Hematopoietic multipotent progenitor cell treated with erythropoietin and hydrocortisone succinate and interleukin-3 and kit ligand, for 17 days (in vitro differentiated cells): ENCODE measurements at regions not wholly inside any gene's neighbourhood (a gene's known extent, or its start where the extent isn't known, plus 50 kb on each side); places are given as distances from the start of the nearest gene placed in this dataset.
"Not testable (repeated sequence)": the region's sequence is repeated elsewhere in the genome, so short reads cannot be mapped to it uniquely, and the experiment has no call there.

Experiments used
- DNase-seq: peaks from one replicate; pipeline ENCODE4 v3.0.0-alpha.2; 2015; ENCODE audit warnings: low spot score

DNA sequence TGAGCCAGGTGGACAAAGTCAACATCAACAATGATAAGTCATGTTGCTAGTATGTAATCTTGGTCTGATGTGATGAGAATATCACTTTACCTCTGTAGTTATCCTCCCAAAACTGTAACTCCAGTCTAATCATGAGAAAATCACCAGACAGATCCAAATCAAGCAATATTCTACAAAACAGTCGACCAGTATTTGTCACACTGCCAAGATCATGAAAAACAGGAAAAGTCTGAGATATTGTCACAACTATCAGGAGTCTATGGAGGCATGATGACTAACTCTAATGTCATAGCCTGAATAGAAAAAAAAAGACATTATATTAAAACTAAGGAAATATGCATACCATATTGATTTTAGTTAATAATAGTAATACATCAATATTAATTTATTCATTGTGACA, 1883.3 kb upstream of the CELF4 start:
- DNase-seq: no peak

DNA sequence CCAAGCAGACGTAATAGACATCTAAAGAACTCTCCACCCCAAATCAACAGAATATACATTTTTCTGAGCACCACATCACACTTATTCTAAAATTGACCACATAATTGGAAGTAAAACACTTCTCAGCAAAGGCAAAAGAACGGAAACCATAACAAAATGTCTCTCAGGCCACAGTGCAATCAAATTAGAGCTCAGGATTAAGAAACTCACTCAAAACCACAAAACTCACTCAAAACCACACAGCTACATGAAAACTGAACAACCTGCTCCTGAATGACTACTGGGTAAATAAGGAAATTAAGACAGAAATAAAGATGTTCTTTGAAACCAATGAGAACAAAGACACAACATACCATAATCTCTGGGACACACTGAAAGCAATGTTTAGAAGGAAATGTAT, 1879.4 kb upstream of the CELF4 start:
- DNase-seq: not testable (repeated sequence)

DNA sequence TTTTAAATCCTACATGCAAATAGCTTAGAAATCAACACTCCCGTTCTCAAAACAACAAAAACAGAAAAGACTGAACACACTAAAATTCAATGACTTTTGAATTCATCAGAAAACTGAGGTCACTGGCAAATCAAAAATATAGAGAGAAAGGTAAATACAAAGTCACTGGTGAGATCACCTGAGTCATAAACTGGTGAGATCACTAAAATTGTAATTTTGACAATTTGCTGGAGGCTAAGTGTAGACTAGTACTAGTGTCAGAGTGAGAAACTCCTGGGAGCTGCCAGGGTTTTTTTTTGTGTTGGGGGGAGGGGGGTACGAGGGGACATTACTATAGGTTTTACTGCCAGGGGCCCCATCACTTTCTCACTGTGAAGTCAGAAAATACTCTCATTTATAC, 1876.0 kb upstream of the CELF4 start:
- DNase-seq: no peak

GRCh38 chr18:39435996-39436395, 1870.4 kb upstream of the CELF4 start:
- DNase-seq: no peak

GRCh38 chr18:39435209-39435608, 1869.6 kb upstream of the CELF4 start:
- no peak for DNase-seq

GRCh38 chr18:39434223-39434920, 1868.8 kb upstream of the CELF4 start:
- DNase-seq: no peak

DNA sequence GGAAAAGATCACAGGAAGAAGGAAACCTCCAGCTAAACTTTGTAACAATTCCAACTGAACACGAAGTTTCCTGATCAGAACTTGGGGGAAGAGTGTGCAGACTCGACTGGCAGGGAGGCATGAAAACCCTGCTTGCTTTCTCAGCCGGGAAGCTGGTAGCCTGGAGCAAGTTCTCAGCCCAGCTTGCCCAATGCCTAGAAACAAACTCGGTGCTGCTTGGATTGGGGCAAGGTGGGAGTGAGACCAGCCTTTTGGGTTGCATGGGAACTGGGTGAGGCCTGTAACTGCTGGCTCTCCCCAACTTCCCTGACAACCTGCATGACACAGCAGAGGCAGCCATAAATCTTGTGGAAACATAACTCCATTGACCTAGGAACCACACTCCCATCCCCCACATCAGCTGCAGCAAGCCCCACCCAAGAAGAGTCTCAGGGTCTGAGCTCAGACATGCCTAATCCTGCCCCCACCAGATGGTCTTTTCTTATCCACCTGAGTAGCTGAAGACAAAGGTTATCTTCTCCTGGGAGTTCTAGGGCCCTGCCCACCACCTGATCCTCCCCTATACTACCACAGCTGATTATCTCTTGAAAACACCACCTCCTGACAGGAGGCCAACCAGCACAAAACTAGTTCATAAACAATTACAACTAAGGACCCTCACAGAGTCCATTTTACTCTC, 1859.7 kb upstream of the CELF4 start:
- DNase-seq: no peak

GRCh38 chr18:39424261-39424660, 1858.7 kb upstream of the CELF4 start:
- DNase-seq: no peak

GRCh38 chr18:39421276-39421675, 1855.7 kb upstream of the CELF4 start:
- DNase-seq: no peak

DNA sequence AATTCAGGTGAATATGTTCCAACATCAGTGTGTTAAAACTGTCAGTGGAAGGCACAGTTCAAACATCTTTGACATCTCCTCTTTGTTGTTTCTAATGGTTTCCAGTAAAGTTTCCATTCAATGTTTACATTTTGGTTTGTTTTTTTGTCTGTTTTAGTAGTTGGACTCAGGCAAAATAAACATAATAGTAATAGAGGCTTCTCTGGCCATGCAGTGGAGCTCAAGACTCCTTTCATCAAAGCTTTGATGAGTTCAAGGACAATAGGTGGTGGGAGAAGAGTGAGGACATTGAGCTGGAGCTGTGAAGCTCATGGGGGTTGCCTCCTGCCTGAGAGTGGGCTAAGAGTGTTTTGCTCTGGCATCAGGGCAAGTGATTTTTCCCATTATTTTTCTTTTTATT, 1853.7 kb upstream of the CELF4 start:
- DNase-seq: no peak

DNA sequence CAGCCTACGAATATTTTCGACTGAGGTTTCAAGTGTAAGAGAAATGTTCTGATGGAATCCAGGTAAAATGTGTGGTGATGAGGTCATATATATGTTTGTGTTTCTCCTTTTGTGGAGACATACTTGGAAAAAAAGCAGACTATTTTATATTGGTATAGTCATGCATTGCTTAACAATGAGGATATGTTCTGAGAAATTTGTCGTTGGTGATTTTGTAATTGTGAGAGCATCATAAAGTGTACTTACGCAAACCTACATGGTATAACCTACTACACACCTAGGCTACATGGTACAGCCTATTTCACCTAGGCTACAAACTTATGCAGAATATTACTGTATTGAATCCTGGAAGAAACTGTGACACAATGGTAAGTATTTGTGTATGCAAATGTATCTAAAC, 1849.9 kb upstream of the CELF4 start:
- no peak for DNase-seq

GRCh38 chr18:39414009-39414700, 1848.6 kb upstream of the CELF4 start:
- DNase-seq: no peak

DNA sequence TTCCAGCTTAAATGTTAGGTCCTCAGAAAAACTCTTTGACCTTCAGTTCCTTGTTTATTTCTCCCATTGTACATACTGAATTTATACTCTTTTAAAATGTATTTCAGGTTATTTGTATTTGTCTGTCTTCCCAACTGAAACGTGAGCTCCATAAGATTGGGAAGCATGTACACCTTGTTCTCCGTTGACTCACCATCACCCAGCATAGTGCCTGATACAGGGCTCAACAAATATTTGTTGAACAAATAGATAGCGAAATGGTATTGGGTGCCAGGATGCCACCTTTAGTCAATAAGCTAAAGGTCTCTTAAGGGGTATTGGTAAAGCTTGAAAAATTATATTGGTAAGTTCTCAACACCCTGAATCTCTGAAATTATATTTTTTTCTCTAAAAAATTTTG, 1841.3 kb upstream of the CELF4 start:
- DNase-seq: no peak

DNA sequence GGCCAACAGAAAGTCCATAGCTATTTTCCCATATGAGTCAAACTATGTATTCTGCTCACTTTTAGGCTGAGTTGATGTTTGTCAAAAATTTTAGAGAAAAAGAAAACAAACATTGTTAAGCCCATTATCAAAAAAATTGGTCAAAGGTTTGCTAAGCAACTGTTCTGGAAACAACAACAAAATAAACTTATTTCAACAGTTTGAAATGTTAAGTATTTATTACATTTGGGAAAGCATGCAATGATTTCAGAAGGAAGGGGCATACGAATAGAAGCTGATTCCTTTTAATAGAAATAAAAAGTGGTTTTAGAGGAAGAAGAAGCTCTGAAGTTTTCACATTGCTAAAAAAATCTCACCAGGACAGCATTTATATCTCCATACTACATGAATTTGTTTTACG, 1837.5 kb upstream of the CELF4 start:
- DNase-seq: no peak

DNA sequence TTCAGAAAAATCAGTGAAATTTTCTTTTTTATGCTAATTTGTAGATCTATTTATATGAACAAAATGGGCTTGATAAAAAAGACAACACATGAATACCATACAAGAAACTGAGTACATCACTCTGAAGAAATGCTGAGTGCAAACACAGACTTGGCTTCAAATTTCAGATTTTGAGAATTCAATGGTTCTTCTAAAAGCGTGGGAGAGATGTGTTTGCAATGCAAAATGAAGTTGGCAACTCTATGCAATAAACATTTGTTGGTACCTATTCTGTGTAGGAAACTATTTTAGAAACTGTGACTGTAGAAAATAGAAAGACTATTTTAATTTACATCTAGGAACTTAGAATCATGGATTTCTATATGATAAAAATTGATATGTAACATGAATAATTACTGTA, 1834.1 kb upstream of the CELF4 start:
- no peak for DNase-seq

DNA sequence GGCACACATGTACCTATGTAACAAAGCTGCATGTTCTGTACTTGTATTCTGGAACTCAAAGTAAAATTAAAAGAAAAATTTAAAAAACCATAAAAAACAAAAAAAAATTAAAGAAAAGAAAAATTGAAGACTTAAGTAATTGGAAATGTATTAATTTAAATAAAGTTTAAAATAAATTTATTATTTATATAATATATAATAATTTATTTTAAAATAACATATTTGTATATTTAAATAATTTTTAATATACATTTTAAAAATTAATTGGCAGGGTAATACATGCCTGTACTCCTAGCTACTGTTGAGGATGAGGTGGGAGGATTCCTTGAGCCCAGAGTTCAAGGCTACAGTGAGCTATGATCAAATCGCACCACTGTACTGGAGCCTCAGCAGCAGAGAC, 1830.6 kb upstream of the CELF4 start:
- DNase-seq: no peak

GRCh38 chr18:39389800-39390379, 1824.3 kb upstream of the CELF4 start:
- no peak for DNase-seq

GRCh38 chr18:39380866-39381265, 1815.3 kb upstream of the CELF4 start:
- DNase-seq: no peak

- DNase-seq: no peak
Observed at GRCh38 chr18:39380186-39380725, 1814.7 kb upstream of the CELF4 start.

DNA sequence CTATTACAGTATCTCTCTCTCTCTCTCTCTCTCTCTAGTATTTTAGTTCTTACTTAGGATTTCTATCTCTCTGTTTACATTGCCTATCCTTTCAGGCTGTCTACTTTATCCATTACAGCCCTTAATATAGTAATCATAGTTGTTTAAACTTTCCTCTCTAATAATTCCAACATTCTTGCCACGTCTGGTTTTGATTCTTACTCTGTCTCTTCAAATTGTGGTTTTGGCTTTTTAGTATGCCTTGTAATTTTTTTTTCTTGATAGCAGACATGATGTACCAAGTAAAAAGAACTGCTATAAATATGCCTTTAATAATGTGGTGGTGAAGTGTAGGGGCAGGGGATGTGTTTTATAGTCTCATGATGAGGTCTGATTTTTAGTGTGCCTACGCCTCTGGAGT, 1809.5 kb upstream of the CELF4 start:
- DNase-seq: no peak

GRCh38 chr18:39371996-39372395, 1806.4 kb upstream of the CELF4 start:
- no peak for DNase-seq

GRCh38 chr18:39366656-39367055, 1801.1 kb upstream of the CELF4 start:
- no peak for DNase-seq
